Naive thymus-derived CD4-positive, alpha-beta T cell (primary cell): ENCODE measurements at regions not wholly inside any gene's neighbourhood (a gene's known extent, or its start where the extent isn't known, plus 50 kb on each side); places are given as distances from the start of the nearest gene placed in this dataset.
"Not testable (repeated sequence)": the region's sequence is repeated elsewhere in the genome, so short reads cannot be mapped to it uniquely, and the experiment has no call there.

Experiments used
- ATAC-seq: fragments of 150-1000 bp; cut with Tn5 transposase; 2 replicates; pipeline ENCODE4 v1.10.0; 2021; ENCODE audit warnings: mild to moderate bottlenecking, moderate library complexity
- CTCF ChIA-PET: fragments of 350-600 bp; sonication (Branson Sonifier 250); formaldehyde crosslinking; loops from one replicate; lab custom pipeline; 2021; ENCODE audit warnings: antibody characterized with exemption; lab: Charles Lee
- POLR2A ChIA-PET: fragments of 350-600 bp; sonication (Branson Sonifier 250); formaldehyde crosslinking; loops from one replicate; lab custom pipeline; 2021; ENCODE audit warnings: antibody characterized with exemption, inconsistent platforms; lab: Charles Lee
- DNase-seq, 9 donors: peaks; one replicate each; pipeline versions ENCODE4 v3.0.0 to v3.0.0-alpha.2; 2020 to 2022; ENCODE audit warnings: mixed read lengths in 1 of 9
- H3K27ac ChIP-seq: one replicate; pipeline ENCODE4 v1.7.0; 2013; ENCODE audit warnings: mild to moderate bottlenecking, low read depth, low read length, moderate library complexity
- H3K27me3 ChIP-seq, 2 donors: one replicate each; pipeline ENCODE4 v1.7.0; 2013; ENCODE audit warnings: low read length in 2 of 2, mild to moderate bottlenecking in 2 of 2, moderate library complexity in 2 of 2; ENCODE audit not compliant: control insufficient read depth in 2 of 2, insufficient read depth in 2 of 2
- H3K36me3 ChIP-seq, 3 experiments: 1 replicate in 2 of 3; 2 replicates in 1 of 3; pipeline ENCODE4 v1.7.0; 2013; ENCODE audit warnings: low read length in 3 of 3, mild to moderate bottlenecking in 3 of 3, moderate library complexity in 1 of 3; ENCODE audit not compliant: insufficient read depth in 3 of 3, control insufficient read depth in 2 of 3
- H3K4me1 ChIP-seq, 2 donors: one replicate each; pipeline ENCODE4 v1.7.0; 2013; ENCODE audit warnings: low read length in 2 of 2, mild to moderate bottlenecking in 2 of 2, moderate library complexity in 1 of 2; ENCODE audit not compliant: control insufficient read depth in 2 of 2, insufficient read depth in 2 of 2
- H3K4me3 ChIP-seq: 2 replicates; pipeline ENCODE4 v1.7.0; 2013; ENCODE audit warnings: mild to moderate bottlenecking, low read length
- H3K9me3 ChIP-seq, 3 experiments: 1 replicate in 2 of 3; 2 replicates in 1 of 3; pipeline ENCODE4 v1.7.0; 2013; ENCODE audit warnings: low read length in 3 of 3; ENCODE audit not compliant: control insufficient read depth in 2 of 3
- H3K27ac Mint-ChIP-seq, 9 donors: one replicate each; pipeline ENCODE4 v1.8.0; 2020 to 2022; ENCODE audit warnings: mixed read lengths in 9 of 9, mild to moderate bottlenecking in 8 of 9, moderate library complexity in 5 of 9, inconsistent platforms in 2 of 9
- H3K27me3 Mint-ChIP-seq, 5 donors: one replicate each; pipeline ENCODE4 v1.8.0; 2021 to 2022; ENCODE audit warnings: mixed read lengths in 5 of 5, mild to moderate bottlenecking in 1 of 5
- H3K36me3 Mint-ChIP-seq, 5 donors: one replicate each; pipeline ENCODE4 v1.8.0; 2020 to 2022; ENCODE audit warnings: mixed read lengths in 5 of 5, mild to moderate bottlenecking in 3 of 5, inconsistent platforms in 1 of 5
- H3K4me1 Mint-ChIP-seq, 7 donors: one replicate each; pipeline ENCODE4 v1.8.0; 2020 to 2022; ENCODE audit warnings: mixed read lengths in 7 of 7, mild to moderate bottlenecking in 3 of 7, inconsistent platforms in 1 of 7
- H3K4me3 Mint-ChIP-seq, 10 donors: one replicate each; pipeline ENCODE4 v1.8.0; 2020 to 2022; ENCODE audit warnings: mild to moderate bottlenecking in 10 of 10, mixed read lengths in 10 of 10, moderate library complexity in 6 of 10, inconsistent platforms in 2 of 10
- H3K9me3 Mint-ChIP-seq, 11 donors: one replicate each; pipeline ENCODE4 v1.8.0; 2020 to 2022; ENCODE audit warnings: mixed read lengths in 11 of 11, mild to moderate bottlenecking in 4 of 11, inconsistent platforms in 1 of 11, moderate library complexity in 1 of 11
- intact Hi-C, 2 donors: fragments of 100-400 bp; cut with micrococcal nuclease; formaldehyde crosslinking; loops; one replicate each; pipeline ENCODE4 v1.15.1; 2023

DNA sequence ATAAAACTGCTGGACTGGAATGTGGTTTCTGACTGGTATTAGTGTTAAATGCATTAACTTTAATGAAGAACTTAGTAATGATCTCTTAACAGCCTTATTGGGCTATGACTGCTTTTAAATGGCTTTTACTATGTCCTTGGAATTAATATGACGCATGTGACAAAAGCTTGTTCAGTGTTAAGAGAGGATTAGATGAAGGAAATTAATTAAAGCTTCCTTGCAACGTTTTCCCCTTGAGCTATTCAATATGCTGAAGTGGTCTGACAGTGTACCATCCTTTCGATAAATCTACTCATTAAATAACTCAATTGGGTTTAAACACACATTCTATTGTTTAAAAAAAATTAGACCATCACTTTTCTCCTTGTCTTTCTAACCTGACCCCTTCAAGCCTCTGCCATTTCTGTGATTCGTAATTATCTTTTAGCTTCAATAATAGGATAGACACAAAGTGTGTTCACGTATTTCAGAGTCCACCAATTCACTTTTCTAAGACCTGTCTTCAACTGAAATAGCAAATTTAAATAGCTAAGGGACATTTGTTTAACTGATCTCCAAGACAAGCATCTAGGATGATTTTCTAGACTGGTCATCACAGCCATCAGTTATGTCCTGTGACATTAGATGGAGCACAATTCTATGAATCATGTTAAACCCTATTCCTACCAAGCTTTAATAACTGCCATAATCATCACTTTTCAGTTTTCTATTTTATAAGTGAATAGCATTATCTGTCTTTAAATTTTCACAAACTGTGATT is 1258.0 kb upstream of the CDH9 start:
- H3K4me3 ChIP-seq: no peak overlapping the region
- Mint-ChIP-seq H3K4me1 (peaks cover 0 to 1% (median 0%) of the 10 kb centered on the region in 7 donors), H3K36me3 (no peaks in the 10 kb centered on the region), H3K4me3 (no peak overlapping the region), H3K27me3 (no peaks in the 10 kb centered on the region), H3K27ac (no peak overlapping the region), H3K9me3 (peaks cover 0 to 27% (median 7%) of the 10 kb centered on the region in 11 donors)
- H3K9me3 ChIP-seq: no peaks in the 10 kb centered on the region
- DNase-seq (no peak), ATAC-seq (no peak)
- no peaks in the 10 kb centered on the region for H3K4me1 ChIP-seq
- H3K36me3 ChIP-seq: no peaks in the 10 kb centered on the region
- intact Hi-C loops: no loop called here
- CTCF ChIA-PET: no interaction called here
- no peak overlapping the region for H3K27ac ChIP-seq
- H3K27me3 ChIP-seq: no peaks in the 10 kb centered on the region
- POLR2A ChIA-PET: no interaction called here

DNA sequence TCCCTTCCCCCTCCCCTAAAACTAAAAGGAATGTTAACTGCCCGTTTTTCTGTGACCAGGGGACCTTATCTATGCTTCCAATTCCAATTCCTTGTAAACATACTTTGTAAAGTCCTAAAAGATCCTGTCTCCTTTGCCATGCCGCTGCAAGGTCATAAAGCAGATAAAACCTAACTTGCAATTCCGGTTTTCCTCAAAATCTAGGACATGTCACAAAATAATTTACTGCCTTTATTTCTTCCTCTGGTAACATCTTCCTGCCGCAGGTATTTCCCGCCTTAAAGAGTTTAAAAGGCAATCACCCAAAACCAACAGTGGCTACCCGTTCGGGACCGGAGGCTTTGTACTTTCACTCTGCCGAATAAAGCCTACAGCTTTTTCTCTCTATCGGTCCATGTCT is 1248.6 kb upstream of the CDH9 start:
- H3K4me1 Mint-ChIP-seq, DNase-seq, H3K9me3 ChIP-seq, POLR2A ChIA-PET, H3K4me1 ChIP-seq, ATAC-seq, H3K27ac Mint-ChIP-seq, CTCF ChIA-PET, H3K27me3 Mint-ChIP-seq, H3K36me3 Mint-ChIP-seq, H3K4me3 Mint-ChIP-seq, intact Hi-C loops, H3K27ac ChIP-seq, H3K36me3 ChIP-seq, H3K4me3 ChIP-seq, H3K27me3 ChIP-seq: not testable (repeated sequence)
- peaks cover 0 to 11% (median 0%) of the 10 kb centered on the region in 11 donors for H3K9me3 Mint-ChIP-seq

DNA sequence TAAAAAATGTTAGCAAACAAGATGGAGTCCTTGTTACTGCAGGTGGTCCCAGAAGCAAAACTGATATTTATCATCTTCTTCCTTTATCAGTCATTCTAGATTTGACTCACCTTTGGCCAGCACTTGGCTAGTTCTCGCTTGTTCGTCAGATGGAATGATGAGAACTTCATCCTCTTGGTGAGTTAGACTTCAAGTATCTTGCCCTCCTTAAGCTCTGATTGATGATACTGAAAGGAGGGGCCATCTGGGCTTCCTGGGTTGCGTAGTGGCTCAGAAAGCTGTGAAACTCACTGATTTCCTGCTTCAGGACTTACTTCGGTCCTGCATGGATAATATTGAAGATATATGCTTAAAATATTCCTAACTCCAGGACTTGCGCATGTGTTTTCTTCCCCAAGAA is 1248.2 kb upstream of the CDH9 start:
- Histone ChIP-seq H3K27me3 (no peaks in the 10 kb centered on the region), H3K4me1 (no peaks in the 10 kb centered on the region), H3K27ac (no peak overlapping the region), H3K9me3 (peaks cover 0 to 2% (median 0%) of the 10 kb centered on the region in 3 experiments), H3K4me3 (no peak overlapping the region), H3K36me3 (no peaks in the 10 kb centered on the region)
- intact Hi-C loops: no loop called here
- ATAC-seq: no peak
- Mint-ChIP-seq H3K4me1 (no peaks in the 10 kb centered on the region), H3K9me3 (peaks cover 0 to 12% (median under 1%) of the 10 kb centered on the region in 11 donors), H3K36me3 (no peaks in the 10 kb centered on the region), H3K27me3 (no peaks in the 10 kb centered on the region), H3K27ac (no peak overlapping the region), H3K4me3 (no peak overlapping the region)
- CTCF ChIA-PET: no interaction called here
- POLR2A ChIA-PET: no interaction called here
- DNase-seq: no peak

GRCh38 chr5:28284788-28285187 is 1246.4 kb upstream of the CDH9 start:
- intact Hi-C loops: no loop called here
- ATAC-seq: no peak
- POLR2A ChIA-PET: no interaction called here

GRCh38 chr5:28281351-28281750 is 1243.0 kb upstream of the CDH9 start:
- no peak overlapping the region for H3K27ac ChIP-seq
- Mint-ChIP-seq H3K27ac (no peak overlapping the region), H3K9me3 (peaks cover 0 to 19% (median 2%) of the 10 kb centered on the region in 11 donors), H3K27me3 (no peaks in the 10 kb centered on the region), H3K36me3 (no peaks in the 10 kb centered on the region), H3K4me3 (no peak overlapping the region), H3K4me1 (no peaks in the 10 kb centered on the region)
- peaks cover 0 to 2% (median 0%) of the 10 kb centered on the region in 3 experiments for H3K9me3 ChIP-seq
- no peak overlapping the region for H3K4me3 ChIP-seq
- ATAC-seq (no peak), DNase-seq (no peak)
- POLR2A ChIA-PET: no interaction called here
- no peaks in the 10 kb centered on the region for H3K4me1 ChIP-seq
- intact Hi-C loops: no loop called here
- CTCF ChIA-PET: no interaction called here
- no peaks in the 10 kb centered on the region for H3K27me3 ChIP-seq
- no peaks in the 10 kb centered on the region for H3K36me3 ChIP-seq

More at GRCh38 chr5:28284788-28285187, 1246.4 kb upstream of the CDH9 start:
- H3K36me3 Mint-ChIP-seq: no peaks in the 10 kb centered on the region
- peaks cover 0 to 2% (median 0%) of the 10 kb centered on the region in 3 experiments for H3K9me3 ChIP-seq
- H3K4me1 ChIP-seq: no peaks in the 10 kb centered on the region
- H3K27me3 ChIP-seq: no peaks in the 10 kb centered on the region
- H3K36me3 ChIP-seq: no peaks in the 10 kb centered on the region
- H3K27me3 Mint-ChIP-seq: no peaks in the 10 kb centered on the region
- CTCF ChIA-PET: no interaction called here
- H3K27ac ChIP-seq: no peak overlapping the region
- no peaks in the 10 kb centered on the region for H3K4me1 Mint-ChIP-seq
- H3K27ac Mint-ChIP-seq: no peak overlapping the region
- no peak for DNase-seq
- no peak overlapping the region for H3K4me3 Mint-ChIP-seq
- H3K4me3 ChIP-seq: no peak overlapping the region
- H3K9me3 Mint-ChIP-seq: peaks cover 0 to 19% (median 3%) of the 10 kb centered on the region in 11 donors

GRCh38 chr5:28275931-28276330 is 1237.5 kb upstream of the CDH9 start:
- no peaks in the 10 kb centered on the region for H3K36me3 Mint-ChIP-seq
- CTCF ChIA-PET: no interaction called here

DNA sequence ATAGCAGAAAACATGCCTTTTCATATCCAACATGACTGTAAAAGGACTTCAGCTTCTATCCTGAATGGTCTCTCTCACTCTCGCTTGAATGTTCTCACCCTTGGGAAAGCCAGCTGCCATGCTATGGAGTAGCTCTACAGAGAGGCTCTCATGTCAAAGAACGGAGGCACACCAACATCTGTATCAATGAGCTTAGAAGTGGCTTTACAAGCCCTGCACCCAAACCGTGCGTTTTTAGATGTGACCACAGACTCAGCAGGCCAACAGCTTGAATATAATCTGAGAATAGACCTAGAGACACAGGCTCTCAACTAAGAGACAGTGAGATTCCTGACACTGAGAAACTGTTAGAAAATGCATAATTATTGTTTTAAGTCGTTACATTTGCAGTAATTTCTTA is 1231.6 kb upstream of the CDH9 start:
- DNase-seq: no peak
- peaks cover 1 to 21% (median 10%) of the 10 kb centered on the region in 11 donors for H3K9me3 Mint-ChIP-seq
- Histone ChIP-seq H3K4me1 (no peaks in the 10 kb centered on the region), H3K27ac (no peak overlapping the region), H3K4me3 (no peak overlapping the region), H3K36me3 (no peaks in the 10 kb centered on the region), H3K9me3 (no peaks in the 10 kb centered on the region), H3K27me3 (no peaks in the 10 kb centered on the region)
- CTCF ChIA-PET: no interaction called here
- no peaks in the 10 kb centered on the region for H3K36me3 Mint-ChIP-seq
- peaks cover 0 to 2% (median 0%) of the 10 kb centered on the region in 7 donors for H3K4me1 Mint-ChIP-seq
- POLR2A ChIA-PET: no interaction called here
- intact Hi-C loops: no loop called here
- no peak for ATAC-seq
- no peaks in the 10 kb centered on the region for H3K27me3 Mint-ChIP-seq
- no peak overlapping the region for H3K4me3 Mint-ChIP-seq
- no peak overlapping the region for H3K27ac Mint-ChIP-seq

More at GRCh38 chr5:28275931-28276330, 1237.5 kb upstream of the CDH9 start:
- H3K4me3 Mint-ChIP-seq: no peak overlapping the region
- no peak for ATAC-seq
- H3K9me3 Mint-ChIP-seq: peaks cover 2 to 14% (median 8%) of the 10 kb centered on the region in 11 donors
- intact Hi-C loops: no loop called here
- H3K4me3 ChIP-seq: no peak overlapping the region
- no peaks in the 10 kb centered on the region for H3K4me1 Mint-ChIP-seq
- no peak overlapping the region for H3K27ac ChIP-seq
- no peaks in the 10 kb centered on the region for H3K27me3 Mint-ChIP-seq
- no peaks in the 10 kb centered on the region for H3K9me3 ChIP-seq
- no peaks in the 10 kb centered on the region for H3K27me3 ChIP-seq
- no peaks in the 10 kb centered on the region for H3K4me1 ChIP-seq
- H3K36me3 ChIP-seq: no peaks in the 10 kb centered on the region
- H3K27ac Mint-ChIP-seq: no peak overlapping the region
- no peak for DNase-seq
- POLR2A ChIA-PET: no interaction called here
